Loucy (cell line): ENCODE measurements at regions not wholly inside any gene's neighbourhood (a gene's known extent, or its start where the extent isn't known, plus 50 kb on each side); places are given as distances from the start of the nearest gene placed in this dataset.

ENCODE experiments used
- H2AFZ ChIP-seq: fragments of 200-600 bp; sonication (generic); 2 replicates; pipeline ENCODE4 v1.6.0; 2016; ENCODE audit warnings: antibody characterized with exemption, mild to moderate bottlenecking, low read length, moderate library complexity
- H3F3A ChIP-seq: fragments of 200-600 bp; 2 replicates; pipeline ENCODE4 v1.6.0; 2016; ENCODE audit warnings: antibody characterized with exemption, low read depth, mild to moderate bottlenecking
- H3K27me3 ChIP-seq: fragments of 200-600 bp; sonication (generic); 2 replicates; pipeline ENCODE4 v1.6.1; 2014; ENCODE audit warnings: low read length, mild to moderate bottlenecking; ENCODE audit not compliant: insufficient read depth, poor library complexity, severe bottlenecking
- H3K36me3 ChIP-seq: fragments of 200-600 bp; sonication (generic); 2 replicates; pipeline ENCODE4 v1.6.1; 2016; ENCODE audit warnings: low read length; ENCODE audit not compliant: insufficient read depth
- H3K4me1 ChIP-seq: fragments of 200-600 bp; sonication (generic); 2 replicates; pipeline ENCODE4 v1.5.1; 2014; ENCODE audit warnings: low read length, mild to moderate bottlenecking; ENCODE audit not compliant: insufficient read depth, poor library complexity, severe bottlenecking
- H3K4me2 ChIP-seq: fragments of 200-600 bp; sonication (generic); 2 replicates; pipeline ENCODE4 v1.6.0; 2014; ENCODE audit warnings: antibody characterized with exemption, low read length, low read depth, mild to moderate bottlenecking; ENCODE audit not compliant: poor library complexity, severe bottlenecking
- H3K4me3 ChIP-seq: fragments of 200-600 bp; sonication (generic); 2 replicates; pipeline ENCODE4 v1.5.1; 2014; ENCODE audit warnings: low read length, mild to moderate bottlenecking, mixed read lengths; ENCODE audit not compliant: poor library complexity, severe bottlenecking
- H3K79me2 ChIP-seq: fragments of 200-600 bp; sonication (generic); 2 replicates; pipeline ENCODE4 v1.6.1; 2014; ENCODE audit warnings: low read length; ENCODE audit not compliant: insufficient read depth
- H3K9ac ChIP-seq: fragments of 200-600 bp; sonication (generic); 2 replicates; pipeline ENCODE4 v1.6.0; 2014; ENCODE audit warnings: mild to moderate bottlenecking, low read depth, low read length, moderate library complexity; ENCODE audit not compliant: poor library complexity, severe bottlenecking
- H3K9me2 ChIP-seq: fragments of 200-600 bp; sonication (generic); replicated peaks from 2 replicates; pipeline ENCODE4 v1.6.1; 2016; ENCODE audit warnings: low read depth, low read length, mixed read lengths
- H3K9me3 ChIP-seq: fragments of 200-600 bp; sonication (generic); 2 replicates; pipeline ENCODE4 v1.6.1; 2014; ENCODE audit warnings: mild to moderate bottlenecking, antibody characterized with exemption, low read length, low read depth; ENCODE audit not compliant: insufficient read depth
- H4K20me1 ChIP-seq: fragments of 200-600 bp; sonication (generic); 2 replicates; pipeline ENCODE4 v1.6.0; 2014; ENCODE audit warnings: antibody characterized with exemption, low read length, mild to moderate bottlenecking; ENCODE audit not compliant: insufficient read depth, poor library complexity, severe bottlenecking
- CTCF ChIP-seq: fragments of 200-600 bp; sonication (generic); conservative IDR thresholded peaks from 2 replicates; pipeline ENCODE4 v1.5.1; 2014; ENCODE audit warnings: mild to moderate bottlenecking, antibody characterized with exemption, low read length
- EZH2phosphoT487 ChIP-seq: fragments of 200-600 bp; IDR thresholded peaks from 2 replicates; pipeline ENCODE4 v1.6.1; 2018; ENCODE audit warnings: antibody characterized with exemption, mild to moderate bottlenecking, moderate library complexity, borderline replicate concordance

- Histone ChIP-seq H2AFZ (no peak overlapping the region), H4K20me1 (no peaks in the 10 kb centered on the region), H3K27me3 (no peaks in the 10 kb centered on the region), H3F3A (no peaks in the 10 kb centered on the region), H3K9me3 (no peaks in the 10 kb centered on the region), H3K4me2 (no peak overlapping the region), H3K4me3 (no peak overlapping the region), H3K9me2 (no peaks in the 10 kb centered on the region), H3K9ac (no peak overlapping the region), H3K4me1 (no peaks in the 10 kb centered on the region), H3K36me3 (no peaks in the 10 kb centered on the region), H3K79me2 (no peaks in the 10 kb centered on the region)
- TF ChIP-seq EZH2phosphoT487 (no peak), CTCF (no peak)
Observed at GRCh38 chr13:103406967-103407366, 340.8 kb upstream of the SLC10A2 start.

GRCh38 chr13:103405297-103405696, 339.1 kb upstream of the SLC10A2 start:
- no peak overlapping the region for H2AFZ ChIP-seq
- no peak overlapping the region for H3K9ac ChIP-seq
- no peaks in the 10 kb centered on the region for H3K79me2 ChIP-seq
- no peaks in the 10 kb centered on the region for H3K9me2 ChIP-seq
- H3K4me1 ChIP-seq: no peaks in the 10 kb centered on the region
- no peak overlapping the region for H3K4me3 ChIP-seq
- no peaks in the 10 kb centered on the region for H4K20me1 ChIP-seq
- no peak overlapping the region for H3K4me2 ChIP-seq
- no peaks in the 10 kb centered on the region for H3K9me3 ChIP-seq
- no peaks in the 10 kb centered on the region for H3F3A ChIP-seq
- H3K27me3 ChIP-seq: no peaks in the 10 kb centered on the region
- no peaks in the 10 kb centered on the region for H3K36me3 ChIP-seq
- TF ChIP-seq EZH2phosphoT487: no peak
- TF ChIP-seq CTCF: no peak

- Histone ChIP-seq H3K9me2 (no peaks in the 10 kb centered on the region), H3K27me3 (no peaks in the 10 kb centered on the region), H2AFZ (no peak overlapping the region), H4K20me1 (no peaks in the 10 kb centered on the region), H3K36me3 (no peaks in the 10 kb centered on the region), H3K9ac (no peak overlapping the region), H3K4me1 (no peaks in the 10 kb centered on the region), H3K9me3 (no peaks in the 10 kb centered on the region), H3K79me2 (no peaks in the 10 kb centered on the region), H3K4me2 (no peak overlapping the region), H3F3A (no peaks in the 10 kb centered on the region), H3K4me3 (no peak overlapping the region)
- TF ChIP-seq EZH2phosphoT487 (no peak), CTCF (no peak)
Observed at GRCh38 chr13:103403814-103404213, 337.6 kb upstream of the SLC10A2 start.
